ENCODE measurements at regions not wholly inside any gene's neighbourhood (a gene's known extent, or its start where the extent isn't known, plus 50 kb on each side); places are given as distances from the start of the nearest gene placed in this dataset.

- TF ChIP-seq CTCF (IDR thresholded peaks at IDR 0.05) (peak; percentile 28), EZH2phosphoT487 (IDR thresholded peaks at IDR 0.05) (no peak)
Measured at GRCh38 chr7:49638166-49638565, 135.3 kb upstream of the VWC2 start.
